PC-3 (cell line): ENCODE measurements at regions not wholly inside any gene's neighbourhood (a gene's known extent, or its start where the extent isn't known, plus 50 kb on each side); places are given as distances from the start of the nearest gene placed in this dataset.

Experiments used
- ATAC-seq: fragments of 200-7000 bp; cut with Tn5 transposase; 2 replicates; pipeline ENCODE4 v1.9.1; 2020; ENCODE audit warnings: mild to moderate bottlenecking, moderate library complexity
- BruUV-seq: library from RNA; stranded (reverse); fragments of 400-500 nt; replicated peaks from 2 replicates; lab custom pipeline; 2021; lab: Mats Ljungman, UMichigan
- CTCF ChIA-PET: fragments of 300-600 bp; sonication (Branson Sonifier 250); formaldehyde crosslinking; loops from one replicate; lab custom pipeline; 2022; ENCODE audit warnings: antibody characterized with exemption; lab: Charles Lee
- POLR2A ChIA-PET: fragments of 300-600 bp; sonication (Branson Sonifier 250); formaldehyde crosslinking; loops from one replicate; lab custom pipeline; 2022; ENCODE audit warnings: antibody characterized with exemption; ENCODE audit not compliant: unreplicated experiment; lab: Charles Lee
- DNase-seq: peaks from one replicate; pipeline ENCODE4 v3.0.0-alpha.2; 2015
- H2AFZ ChIP-seq: fragments of 300-600 bp; sonication (generic); 2 replicates; pipeline ENCODE4 v1.6.0; 2016; ENCODE audit warnings: antibody characterized with exemption, low read length
- H3F3A ChIP-seq: fragments of 300-600 bp; sonication (generic); one replicate; pipeline ENCODE4 v1.6.0; 2017; ENCODE audit warnings: antibody characterized with exemption, low read length, control low read depth, mild to moderate bottlenecking; ENCODE audit not compliant: unreplicated experiment
- H3K27ac ChIP-seq: fragments of 300-600 bp; sonication (generic); 2 replicates; pipeline ENCODE4 v1.5.1; 2016; ENCODE audit warnings: mild to moderate bottlenecking, low read length
- H3K27me3 ChIP-seq: fragments of 300-600 bp; sonication (generic); 2 replicates; pipeline ENCODE4 v1.6.1; 2016; ENCODE audit warnings: low read length, mixed read lengths
- H3K36me3 ChIP-seq: fragments of 300-600 bp; sonication (generic); 2 replicates; pipeline ENCODE4 v1.6.1; 2016; ENCODE audit warnings: low read depth, mixed run types, low read length, mixed read lengths
- H3K4me1 ChIP-seq: fragments of 300-600 bp; sonication (generic); 2 replicates; pipeline ENCODE4 v1.5.1; 2016; ENCODE audit warnings: low read length; ENCODE audit not compliant: insufficient read depth
- H3K4me2 ChIP-seq: fragments of 300-600 bp; sonication (generic); 2 replicates; pipeline ENCODE4 v1.6.0; 2016; ENCODE audit warnings: low read length
- H3K4me3 ChIP-seq: fragments of 300-600 bp; sonication (generic); 2 replicates; pipeline ENCODE4 v1.5.1; 2016; ENCODE audit warnings: mild to moderate bottlenecking, low read length, mixed read lengths
- H3K79me2 ChIP-seq: fragments of 300-600 bp; sonication (generic); 2 replicates; pipeline ENCODE4 v1.6.1; 2017; ENCODE audit warnings: low read length, mixed read lengths
- H3K9ac ChIP-seq: fragments of 300-600 bp; sonication (generic); 2 replicates; pipeline ENCODE4 v1.6.0; 2016; ENCODE audit warnings: mild to moderate bottlenecking, low read length
- H3K9me2 ChIP-seq: fragments of 300-600 bp; sonication (generic); replicated peaks from 2 replicates; pipeline ENCODE4 v1.6.1; 2016; ENCODE audit warnings: mixed run types, low read length, mixed read lengths
- H3K9me3 ChIP-seq: fragments of 300-600 bp; sonication (generic); 2 replicates; pipeline ENCODE4 v1.6.1; 2016; ENCODE audit warnings: low read length, mixed read lengths
- H4K20me1 ChIP-seq: fragments of 300-600 bp; sonication (generic); 2 replicates; pipeline ENCODE4 v1.6.1; 2016; ENCODE audit warnings: low read length, mixed read lengths
- CTCF ChIP-seq: fragments of 300-600 bp; sonication (generic); conservative IDR thresholded peaks from 2 replicates; pipeline ENCODE4 v1.5.1; 2017; ENCODE audit warnings: antibody characterized with exemption, low read depth, mild to moderate bottlenecking, low read length
- EZH2 ChIP-seq: fragments of 300-600 bp; sonication (generic); IDR thresholded peaks from one replicate; pipeline ENCODE4 v1.6.1; 2017; ENCODE audit warnings: antibody characterized with exemption, mild to moderate bottlenecking, low read length; ENCODE audit not compliant: unreplicated experiment
- EZH2phosphoT487 ChIP-seq: fragments of 300-600 bp; sonication (generic); IDR thresholded peaks from 2 replicates; pipeline ENCODE4 v1.6.1; 2018; ENCODE audit warnings: mild to moderate bottlenecking, antibody characterized with exemption, low read length, borderline replicate concordance
- intact Hi-C: fragments of 100-400 bp; cut with micrococcal nuclease; formaldehyde crosslinking; loops from 2 replicates; pipeline ENCODE4 v1.9.0; 2023

- TF ChIP-seq CTCF (no peak), EZH2phosphoT487 (no peak), EZH2 (no peak)
- Histone ChIP-seq H3K9me3 (no peaks in the 10 kb centered on the region), H2AFZ (no peak overlapping the region), H3K9ac (no peak overlapping the region), H3K4me3 (no peak overlapping the region), H3K9me2 (no peaks in the 10 kb centered on the region), H3K4me2 (no peak overlapping the region), H3K79me2 (no peaks in the 10 kb centered on the region), H3K27ac (no peak overlapping the region), H3K36me3 (no peaks in the 10 kb centered on the region), H3K4me1 (no peaks in the 10 kb centered on the region), H3K27me3 (peaks cover 64% of the 10 kb centered on the region), H3F3A (no peaks in the 10 kb centered on the region), H4K20me1 (no peaks in the 10 kb centered on the region)
- ChIA-PET CTCF (no interaction called here), POLR2A (no interaction called here)
- no peak for ATAC-seq
- intact Hi-C loops, result no loop called here
- no TSS peak for BruUV-seq
- DNase-seq, result no peak
Measured at GRCh38 chr7:156363751-156364150, 276.8 kb upstream of the RNF32 start.

- Histone ChIP-seq H3K9me2 (no peaks in the 10 kb centered on the region), H3F3A (no peaks in the 10 kb centered on the region), H3K36me3 (no peaks in the 10 kb centered on the region), H3K27ac (no peak overlapping the region), H3K9me3 (no peaks in the 10 kb centered on the region), H3K79me2 (no peaks in the 10 kb centered on the region), H3K4me2 (no peak overlapping the region), H3K9ac (no peak overlapping the region), H3K4me1 (no peaks in the 10 kb centered on the region), H2AFZ (no peak overlapping the region), H4K20me1 (no peaks in the 10 kb centered on the region), H3K4me3 (no peak overlapping the region), H3K27me3 (peaks cover 70% of the 10 kb centered on the region)
- ChIA-PET POLR2A (no interaction called here), CTCF (no interaction called here)
- intact Hi-C loops, result no loop called here
- no peak for TF ChIP-seq CTCF
- TF ChIP-seq EZH2, result no peak
- TF ChIP-seq EZH2phosphoT487, result no peak
- no TSS peak for BruUV-seq
- ATAC-seq (no peak), DNase-seq (no peak)
Measured at GRCh38 chr7:156360835-156361234, 279.7 kb upstream of the RNF32 start.

DNA sequence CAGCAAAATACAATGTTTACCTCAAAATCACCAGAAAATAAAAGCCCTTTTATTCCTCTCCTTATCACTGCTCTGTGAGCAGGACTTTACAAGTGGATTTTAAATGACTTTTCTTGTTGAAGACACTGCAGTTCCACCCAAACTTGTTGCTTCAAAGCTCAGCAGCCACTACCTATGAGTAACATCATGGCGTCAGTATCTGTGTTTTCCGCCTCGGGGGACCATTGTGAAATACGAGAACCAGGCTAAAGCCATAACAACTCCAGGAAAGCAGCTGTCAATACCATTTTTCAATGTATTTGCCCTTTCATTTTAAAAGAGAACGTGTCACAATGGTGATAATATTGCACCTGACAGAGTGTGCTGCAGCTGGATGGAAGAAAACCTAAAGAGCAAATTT, 284.0 kb upstream of the RNF32 start:
- peaks cover 44% of the 10 kb centered on the region for H3K27me3 ChIP-seq
- intact Hi-C loops, result no loop called here
- H3K4me1 ChIP-seq, result no peaks in the 10 kb centered on the region
- no peak overlapping the region for H3K27ac ChIP-seq
- no peaks in the 10 kb centered on the region for H4K20me1 ChIP-seq
- H2AFZ ChIP-seq, result no peak overlapping the region
- no peak overlapping the region for H3K4me2 ChIP-seq
- no peaks in the 10 kb centered on the region for H3K36me3 ChIP-seq
- H3K4me3 ChIP-seq, result no peak overlapping the region
- H3K79me2 ChIP-seq, result no peaks in the 10 kb centered on the region
- TF ChIP-seq EZH2 (no peak), EZH2phosphoT487 (no peak), CTCF (no peak)
- DNase-seq, result no peak
- no peak overlapping the region for H3K9ac ChIP-seq
- H3K9me3 ChIP-seq, result no peaks in the 10 kb centered on the region
- no peak for ATAC-seq
- POLR2A ChIA-PET, result no interaction called here
- no TSS peak for BruUV-seq
- CTCF ChIA-PET, result no interaction called here
- no peaks in the 10 kb centered on the region for H3K9me2 ChIP-seq
- H3F3A ChIP-seq, result no peaks in the 10 kb centered on the region
